ENCODE measurements at regions not wholly inside any gene's neighbourhood (a gene's known extent, or its start where the extent isn't known, plus 50 kb on each side); places are given as distances from the start of the nearest gene placed in this dataset.

- TF ChIP-seq RAD21 (IDR thresholded peaks at IDR 0.05; ENCODE audit: low read depth) (no peak), CTCF (IDR thresholded peaks at IDR 0.05 in 2 of 3, conservative IDR thresholded peaks at IDR 0.05 in 1 of 3; ENCODE audit: borderline replicate concordance in 1 of 3, insufficient read depth in 1 of 3, low read depth in 2 of 3, low read length in 2 of 3) (no peak), ZNF274 (IDR thresholded peaks at IDR 0.05; ENCODE audit: low read depth, low read length) (no peak), POLR2AphosphoS5 (IDR thresholded peaks at IDR 0.05; ENCODE audit: low read depth, low read length) (no peak), REST (IDR thresholded peaks at IDR 0.05; ENCODE audit: low read depth) (no peak), POLR2A (IDR thresholded peaks at IDR 0.05; ENCODE audit: borderline replicate concordance, extremely low read depth, insufficient read depth, insufficient read length) (no peak), CEBPB (IDR thresholded peaks at IDR 0.05; ENCODE audit: low read depth) (no peak), ATF3 (IDR thresholded peaks at IDR 0.05) (no peak), EZH2 (IDR thresholded peaks at IDR 0.05) (no peak)
These were observed 268.6 kb upstream of the MVB12B start for GRCh38 chr9:126058011-126058531.

All from HCT116 (cell line).